HT1080 (cell line): ENCODE measurements at regions not wholly inside any gene's neighbourhood (a gene's known extent, or its start where the extent isn't known, plus 50 kb on each side); places are given as distances from the start of the nearest gene placed in this dataset.
"Not testable (repeated sequence)": the region's sequence is repeated elsewhere in the genome, so short reads cannot be mapped to it uniquely, and the experiment has no call there.

Experiments
- DNase-seq: peaks from one replicate; pipeline ENCODE4 v3.0.0-alpha.2; 2015; ENCODE audit warnings: low read depth

- DNase-seq: no peak
Measured at GRCh38 chr22:23381661-23382427, 198.2 kb downstream of the IGLL1 start.

- DNase-seq: no peak
Measured at GRCh38 chr22:23380911-23381310, 199.2 kb downstream of the IGLL1 start.

- DNase-seq: no peak
Measured at GRCh38 chr22:23380230-23380573, 199.9 kb downstream of the IGLL1 start.

GRCh38 chr22:23379540-23380229 is 199.4 kb downstream of the BCR start:
- DNase-seq: not testable (repeated sequence)

GRCh38 chr22:23377767-23378166 is 197.5 kb downstream of the BCR start:
- no peak for DNase-seq

GRCh38 chr22:23376256-23376655 is 195.9 kb downstream of the BCR start:
- peak; percentile 48 for DNase-seq

- no peak for DNase-seq
Measured at GRCh38 chr22:23375031-23375827, 194.9 kb downstream of the BCR start.

- DNase-seq: no peak
Measured at GRCh38 chr22:23373601-23374000, 193.3 kb downstream of the BCR start.

- DNase-seq: no peak
Measured at GRCh38 chr22:23370251-23370650, 189.9 kb downstream of the BCR start.

- no peak for DNase-seq
Measured at GRCh38 chr22:23369054-23369685, 188.9 kb downstream of the BCR start.
